ENCODE measurements at regions not wholly inside any gene's neighbourhood (a gene's known extent, or its start where the extent isn't known, plus 50 kb on each side); places are given as distances from the start of the nearest gene placed in this dataset.

GRCh38 chr9:107547303-107547702 lies 57.7 kb upstream of the KLF4 start:
- no peak for TF ChIP-seq JUN (IDR thresholded peaks at IDR 0.05; ENCODE audit: borderline replicate concordance, insufficient read depth, insufficient read length, low read depth)
- no peak for TF ChIP-seq MYC (IDR thresholded peaks at IDR 0.05; ENCODE audit: low read depth, low read length)
- no peak for TF ChIP-seq FOS (IDR thresholded peaks at IDR 0.05; ENCODE audit: borderline replicate concordance, insufficient read depth, low read length)
- no peak for TF ChIP-seq POLR2AphosphoS5 (IDR thresholded peaks at IDR 0.05; ENCODE audit: insufficient read depth, low read depth, low read length)
- no peak for TF ChIP-seq MAX (IDR thresholded peaks at IDR 0.05; ENCODE audit: insufficient read depth, insufficient read length)
- no peak for TF ChIP-seq POLR2A (IDR thresholded peaks at IDR 0.05; ENCODE audit: low read depth, low read length)
- TF ChIP-seq GATA2 (IDR thresholded peaks at IDR 0.05; ENCODE audit: insufficient read depth, insufficient read length, low read depth, low read length), result no peak
- TF ChIP-seq CTCF (IDR thresholded peaks at IDR 0.05; ENCODE audit: extremely low read depth in 1 of 2, insufficient read depth in 1 of 2, low read depth in 1 of 2, low read length in 2 of 2), result no peak
- no peak for TF ChIP-seq EZH2 (IDR thresholded peaks at IDR 0.05; ENCODE audit: borderline replicate concordance, low read depth, low read length, severe bottlenecking)
- peaks cover 16% of the 10 kb centered on the region for H3K4me1 ChIP-seq (ENCODE audit: control insufficient read depth, extremely low read depth, insufficient read depth, low read length)
- BruUV-seq (replicated peaks), result no TSS peak
- no peak overlapping the region for H3K4me3 ChIP-seq (replicated peaks in 1 of 3; ENCODE audit: insufficient read depth in 1 of 3, low read depth in 1 of 3, low read length in 3 of 3)
- intact Hi-C loops (cut with micrococcal nuclease) (no loop called here), dilution Hi-C loops (cut with MboI; ENCODE audit: extremely low pct_ligation_motif_present, low sequenced_read_pairs) (no loop called here)
- H4K20me1 ChIP-seq (replicated peaks; ENCODE audit: control insufficient read depth, extremely low read depth, insufficient read depth, low read length), result no peaks in the 10 kb centered on the region
- no peak for DNase-seq (ENCODE audit: low read depth, low spot score)
- no peaks in the 10 kb centered on the region for H3K36me3 ChIP-seq (ENCODE audit: control insufficient read depth in 2 of 2, extremely low read depth in 1 of 2, insufficient read depth in 2 of 2, low read length in 2 of 2)
- no peak overlapping the region for H3K9ac ChIP-seq (replicated peaks; ENCODE audit: extremely low read depth, insufficient read depth, low read length)
- H3K9me3 ChIP-seq (replicated peaks; ENCODE audit: control insufficient read depth, insufficient read depth, low read length), result no peaks in the 10 kb centered on the region
- no peak overlapping the region for H2AFZ ChIP-seq (ENCODE audit: low read depth, low read length)
- FAIRE-seq, result no peak
- CTCF ChIA-PET, result interaction anchor here (0.8 kb wide), 1 partner anchor 42 kb away, joined by 3 read pairs; no protein-coding TSS in a partner anchor
- POLR2A ChIA-PET, result no interaction called here
- H3K27ac ChIP-seq (ENCODE audit: insufficient read depth, low read depth, low read length), result no peak overlapping the region
- no peaks in the 10 kb centered on the region for H3K27me3 ChIP-seq (ENCODE audit: control insufficient read depth in 2 of 2, insufficient read depth in 2 of 2, low read length in 2 of 2)
- H3K9me1 ChIP-seq (replicated peaks; ENCODE audit: control insufficient read depth, extremely low read depth, insufficient read depth, low read length), result no peaks in the 10 kb centered on the region
- no peaks in the 10 kb centered on the region for H3K79me2 ChIP-seq (ENCODE audit: control insufficient read depth, insufficient read depth, low read length)
- H3K4me2 ChIP-seq (ENCODE audit: insufficient read depth, low read length), result no peak overlapping the region

Data from endothelial cell of umbilical vein (primary cell).